ENCODE measurements at regions not wholly inside any gene's neighbourhood (a gene's known extent, or its start where the extent isn't known, plus 50 kb on each side); places are given as distances from the start of the nearest gene placed in this dataset.

DNA sequence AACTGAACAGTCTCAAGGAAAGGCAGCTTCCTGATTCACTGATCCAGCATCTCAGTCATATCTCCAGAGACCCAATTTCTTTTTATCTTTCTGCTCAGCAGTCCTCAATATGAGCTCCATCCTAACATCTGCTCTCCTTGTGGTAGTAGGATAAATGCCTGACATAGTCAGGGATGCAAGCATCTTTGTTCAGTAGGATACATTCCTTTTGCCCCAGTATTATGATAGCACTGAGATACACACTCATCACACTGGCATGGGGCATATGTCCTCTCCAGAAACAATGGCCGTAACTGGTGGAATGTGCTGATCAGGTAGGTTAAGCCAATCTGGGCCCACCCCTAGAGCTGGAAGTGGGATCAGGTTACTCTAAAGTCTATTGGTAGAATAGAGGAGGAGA lies 207.2 kb downstream of the ETAA1 start:
- H3K27ac Mint-ChIP-seq, result no peak overlapping the region
- DNase-seq (ENCODE audit: low spot score) (peak; percentile 11), ATAC-seq (no peak; the same call in 2 of the 3 replicates)
- Histone ChIP-seq H3K4me2 (no peak overlapping the region), H3K36me3 (ENCODE audit: insufficient read depth) (no peaks in the 10 kb centered on the region), H3K27me3 (ENCODE audit: insufficient read depth) (no peaks in the 10 kb centered on the region), H3K27ac (ENCODE audit: low read depth) (no peak overlapping the region), H3K4me1 (ENCODE audit: insufficient read depth) (no peaks in the 10 kb centered on the region), H3F3A (replicated peaks; ENCODE audit: low read depth) (no peaks in the 10 kb centered on the region), H3K79me2 (replicated peaks; ENCODE audit: insufficient read depth) (no peaks in the 10 kb centered on the region), H3K9me2 (ENCODE audit: insufficient read depth) (peaks cover 14% of the 10 kb centered on the region; the same call in 1 of the 2 replicates), H2AFZ (no peak overlapping the region), H3K4me3 (no peak overlapping the region), H4K20me1 (replicated peaks; ENCODE audit: insufficient read depth) (no peaks in the 10 kb centered on the region)
- H3K4me1 Mint-ChIP-seq, result peaks cover 3% of the 10 kb centered on the region; the same call in 1 of the 3 replicates
- H3K27me3 Mint-ChIP-seq (ENCODE audit: insufficient read depth, low read depth, poor library complexity), result no peaks in the 10 kb centered on the region
- TF ChIP-seq, protein P1, sequence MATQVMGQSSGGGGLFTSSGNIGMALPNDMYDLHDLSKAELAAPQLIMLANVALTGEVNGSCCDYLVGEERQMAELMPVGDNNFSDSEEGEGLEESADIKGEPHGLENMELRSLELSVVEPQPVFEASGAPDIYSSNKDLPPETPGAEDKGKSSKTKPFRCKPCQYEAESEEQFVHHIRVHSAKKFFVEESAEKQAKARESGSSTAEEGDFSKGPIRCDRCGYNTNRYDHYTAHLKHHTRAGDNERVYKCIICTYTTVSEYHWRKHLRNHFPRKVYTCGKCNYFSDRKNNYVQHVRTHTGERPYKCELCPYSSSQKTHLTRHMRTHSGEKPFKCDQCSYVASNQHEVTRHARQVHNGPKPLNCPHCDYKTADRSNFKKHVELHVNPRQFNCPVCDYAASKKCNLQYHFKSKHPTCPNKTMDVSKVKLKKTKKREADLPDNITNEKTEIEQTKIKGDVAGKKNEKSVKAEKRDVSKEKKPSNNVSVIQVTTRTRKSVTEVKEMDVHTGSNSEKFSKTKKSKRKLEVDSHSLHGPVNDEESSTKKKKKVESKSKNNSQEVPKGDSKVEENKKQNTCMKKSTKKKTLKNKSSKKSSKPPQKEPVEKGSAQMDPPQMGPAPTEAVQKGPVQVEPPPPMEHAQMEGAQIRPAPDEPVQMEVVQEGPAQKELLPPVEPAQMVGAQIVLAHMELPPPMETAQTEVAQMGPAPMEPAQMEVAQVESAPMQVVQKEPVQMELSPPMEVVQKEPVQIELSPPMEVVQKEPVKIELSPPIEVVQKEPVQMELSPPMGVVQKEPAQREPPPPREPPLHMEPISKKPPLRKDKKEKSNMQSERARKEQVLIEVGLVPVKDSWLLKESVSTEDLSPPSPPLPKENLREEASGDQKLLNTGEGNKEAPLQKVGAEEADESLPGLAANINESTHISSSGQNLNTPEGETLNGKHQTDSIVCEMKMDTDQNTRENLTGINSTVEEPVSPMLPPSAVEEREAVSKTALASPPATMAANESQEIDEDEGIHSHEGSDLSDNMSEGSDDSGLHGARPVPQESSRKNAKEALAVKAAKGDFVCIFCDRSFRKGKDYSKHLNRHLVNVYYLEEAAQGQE (IDR thresholded peaks at IDR 0.05; ENCODE audit: unreplicated experiment), result no peak
- TF ChIP-seq ZNF331 (CRISPR knock-in tag; IDR thresholded peaks at IDR 0.05; ENCODE audit: low read depth), result no peak
- TF ChIP-seq STAT1 (IDR thresholded peaks at IDR 0.05; ENCODE audit: unreplicated experiment), result no peak
- no peak for TF ChIP-seq CREB1 (CRISPR knock-in tag; IDR thresholded peaks at IDR 0.05; ENCODE audit: low read depth)
- TF ChIP-seq, protein P2, sequence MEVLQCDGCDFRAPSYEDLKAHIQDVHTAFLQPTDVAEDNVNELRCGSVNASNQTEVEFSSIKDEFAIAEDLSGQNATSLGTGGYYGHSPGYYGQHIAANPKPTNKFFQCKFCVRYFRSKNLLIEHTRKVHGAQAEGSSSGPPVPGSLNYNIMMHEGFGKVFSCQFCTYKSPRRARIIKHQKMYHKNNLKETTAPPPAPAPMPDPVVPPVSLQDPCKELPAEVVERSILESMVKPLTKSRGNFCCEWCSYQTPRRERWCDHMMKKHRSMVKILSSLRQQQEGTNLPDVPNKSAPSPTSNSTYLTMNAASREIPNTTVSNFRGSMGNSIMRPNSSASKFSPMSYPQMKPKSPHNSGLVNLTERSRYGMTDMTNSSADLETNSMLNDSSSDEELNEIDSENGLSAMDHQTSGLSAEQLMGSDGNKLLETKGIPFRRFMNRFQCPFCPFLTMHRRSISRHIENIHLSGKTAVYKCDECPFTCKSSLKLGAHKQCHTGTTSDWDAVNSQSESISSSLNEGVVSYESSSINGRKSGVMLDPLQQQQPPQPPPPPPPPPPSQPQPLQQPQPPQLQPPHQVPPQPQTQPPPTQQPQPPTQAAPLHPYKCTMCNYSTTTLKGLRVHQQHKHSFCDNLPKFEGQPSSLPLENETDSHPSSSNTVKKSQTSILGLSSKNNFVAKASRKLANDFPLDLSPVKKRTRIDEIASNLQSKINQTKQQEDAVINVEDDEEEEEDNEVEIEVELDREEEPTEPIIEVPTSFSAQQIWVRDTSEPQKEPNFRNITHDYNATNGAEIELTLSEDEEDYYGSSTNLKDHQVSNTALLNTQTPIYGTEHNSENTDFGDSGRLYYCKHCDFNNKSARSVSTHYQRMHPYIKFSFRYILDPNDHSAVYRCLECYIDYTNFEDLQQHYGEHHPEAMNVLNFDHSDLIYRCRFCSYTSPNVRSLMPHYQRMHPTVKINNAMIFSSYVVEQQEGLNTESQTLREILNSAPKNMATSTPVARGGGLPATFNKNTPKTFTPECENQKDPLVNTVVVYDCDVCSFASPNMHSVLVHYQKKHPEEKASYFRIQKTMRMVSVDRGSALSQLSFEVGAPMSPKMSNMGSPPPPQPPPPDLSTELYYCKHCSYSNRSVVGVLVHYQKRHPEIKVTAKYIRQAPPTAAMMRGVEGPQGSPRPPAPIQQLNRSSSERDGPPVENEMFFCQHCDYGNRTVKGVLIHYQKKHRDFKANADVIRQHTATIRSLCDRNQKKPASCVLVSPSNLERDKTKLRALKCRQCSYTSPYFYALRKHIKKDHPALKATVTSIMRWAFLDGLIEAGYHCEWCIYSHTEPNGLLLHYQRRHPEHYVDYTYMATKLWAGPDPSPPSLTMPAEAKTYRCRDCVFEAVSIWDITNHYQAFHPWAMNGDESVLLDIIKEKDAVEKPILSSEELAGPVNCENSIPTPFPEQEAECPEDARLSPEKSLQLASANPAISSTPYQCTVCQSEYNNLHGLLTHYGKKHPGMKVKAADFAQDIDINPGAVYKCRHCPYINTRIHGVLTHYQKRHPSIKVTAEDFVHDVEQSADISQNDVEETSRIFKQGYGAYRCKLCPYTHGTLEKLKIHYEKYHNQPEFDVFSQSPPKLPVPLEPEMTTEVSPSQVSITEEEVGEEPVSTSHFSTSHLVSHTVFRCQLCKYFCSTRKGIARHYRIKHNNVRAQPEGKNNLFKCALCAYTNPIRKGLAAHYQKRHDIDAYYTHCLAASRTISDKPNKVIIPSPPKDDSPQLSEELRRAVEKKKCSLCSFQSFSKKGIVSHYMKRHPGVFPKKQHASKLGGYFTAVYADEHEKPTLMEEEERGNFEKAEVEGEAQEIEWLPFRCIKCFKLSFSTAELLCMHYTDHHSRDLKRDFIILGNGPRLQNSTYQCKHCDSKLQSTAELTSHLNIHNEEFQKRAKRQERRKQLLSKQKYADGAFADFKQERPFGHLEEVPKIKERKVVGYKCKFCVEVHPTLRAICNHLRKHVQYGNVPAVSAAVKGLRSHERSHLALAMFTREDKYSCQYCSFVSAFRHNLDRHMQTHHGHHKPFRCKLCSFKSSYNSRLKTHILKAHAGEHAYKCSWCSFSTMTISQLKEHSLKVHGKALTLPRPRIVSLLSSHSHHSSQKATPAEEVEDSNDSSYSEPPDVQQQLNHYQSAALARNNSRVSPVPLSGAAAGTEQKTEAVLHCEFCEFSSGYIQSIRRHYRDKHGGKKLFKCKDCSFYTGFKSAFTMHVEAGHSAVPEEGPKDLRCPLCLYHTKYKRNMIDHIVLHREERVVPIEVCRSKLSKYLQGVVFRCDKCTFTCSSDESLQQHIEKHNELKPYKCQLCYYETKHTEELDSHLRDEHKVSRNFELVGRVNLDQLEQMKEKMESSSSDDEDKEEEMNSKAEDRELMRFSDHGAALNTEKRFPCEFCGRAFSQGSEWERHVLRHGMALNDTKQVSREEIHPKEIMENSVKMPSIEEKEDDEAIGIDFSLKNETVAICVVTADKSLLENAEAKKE (CRISPR knock-in tag; IDR thresholded peaks at IDR 0.05), result no peak
- no peak for TF ChIP-seq ZNF114 (CRISPR knock-in tag; IDR thresholded peaks at IDR 0.05)
- H3K4me3 Mint-ChIP-seq, result no peak overlapping the region
- H3K9me3 Mint-ChIP-seq, result no peaks in the 10 kb centered on the region
- no peaks in the 10 kb centered on the region for H3K36me3 Mint-ChIP-seq (ENCODE audit: low read depth)
